ENCODE measurements at regions not wholly inside any gene's neighbourhood (a gene's known extent, or its start where the extent isn't known, plus 50 kb on each side); places are given as distances from the start of the nearest gene placed in this dataset.
A peak's percentile ranks its signal among the peaks of the same experiment; 100 is the strongest.
"Not testable (repeated sequence)": the region's sequence is repeated elsewhere in the genome, so short reads cannot be mapped to it uniquely, and the experiment has no call there.

DNA sequence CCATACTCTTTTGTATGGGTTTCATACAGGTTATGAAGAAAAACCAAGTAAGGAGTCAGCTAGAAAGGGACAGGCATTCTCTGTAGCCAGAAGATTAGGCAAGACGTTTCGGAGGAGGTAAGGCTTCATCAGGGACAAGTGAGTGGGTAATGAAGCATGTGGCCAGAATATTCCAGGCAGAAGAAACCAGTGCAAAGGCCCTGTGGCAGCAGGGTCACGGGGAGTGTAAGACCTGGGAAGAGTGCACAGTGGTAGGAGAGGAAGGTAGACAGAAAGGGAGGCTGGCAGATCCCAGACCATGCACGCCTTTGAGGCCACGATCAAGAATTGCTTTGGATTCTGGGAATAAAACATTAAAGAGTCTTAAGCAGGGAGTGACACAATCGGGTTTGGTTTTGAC lies 177.6 kb downstream of the MIAT start:
- in situ Hi-C loops (cut with HindIII; ENCODE audit: low pct_ligation_motif_present, low pct_unique_long_range_greater_than_20kb, low sequenced_read_pairs): no loop called here
- DNase-seq: no peak

DNA sequence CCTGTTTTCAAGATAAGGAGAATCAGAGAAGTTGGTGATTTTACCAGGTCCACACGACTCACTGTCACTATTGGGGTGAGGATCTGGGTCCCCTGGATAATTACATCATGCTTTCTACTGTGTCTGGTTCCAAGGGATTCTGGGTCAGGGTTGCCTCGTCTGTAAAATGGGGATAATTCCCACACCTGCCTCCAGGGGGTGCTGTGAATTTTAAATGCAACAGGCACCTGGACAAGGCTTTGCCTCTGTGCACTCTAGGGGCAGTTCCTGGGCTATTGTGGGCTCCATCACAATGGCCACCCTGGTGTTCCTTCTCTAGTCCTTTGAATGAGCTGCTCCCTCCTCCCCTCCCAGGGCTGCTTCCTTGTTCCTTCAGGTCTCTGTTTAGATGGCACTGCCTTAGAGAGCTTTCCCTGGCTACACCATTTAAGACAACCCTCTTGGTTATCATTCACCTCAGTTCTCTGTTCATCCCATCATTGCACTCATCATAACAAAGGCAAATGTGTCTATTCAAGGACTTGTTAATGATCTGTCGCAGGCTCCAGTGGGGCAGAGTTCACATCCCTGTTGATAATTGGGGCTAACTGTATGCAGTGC lies 178.6 kb downstream of the MIAT start:
- in situ Hi-C loops (cut with HindIII; ENCODE audit: low pct_ligation_motif_present, low pct_unique_long_range_greater_than_20kb, low sequenced_read_pairs): no loop called here
- DNase-seq: peak; percentile 43

DNA sequence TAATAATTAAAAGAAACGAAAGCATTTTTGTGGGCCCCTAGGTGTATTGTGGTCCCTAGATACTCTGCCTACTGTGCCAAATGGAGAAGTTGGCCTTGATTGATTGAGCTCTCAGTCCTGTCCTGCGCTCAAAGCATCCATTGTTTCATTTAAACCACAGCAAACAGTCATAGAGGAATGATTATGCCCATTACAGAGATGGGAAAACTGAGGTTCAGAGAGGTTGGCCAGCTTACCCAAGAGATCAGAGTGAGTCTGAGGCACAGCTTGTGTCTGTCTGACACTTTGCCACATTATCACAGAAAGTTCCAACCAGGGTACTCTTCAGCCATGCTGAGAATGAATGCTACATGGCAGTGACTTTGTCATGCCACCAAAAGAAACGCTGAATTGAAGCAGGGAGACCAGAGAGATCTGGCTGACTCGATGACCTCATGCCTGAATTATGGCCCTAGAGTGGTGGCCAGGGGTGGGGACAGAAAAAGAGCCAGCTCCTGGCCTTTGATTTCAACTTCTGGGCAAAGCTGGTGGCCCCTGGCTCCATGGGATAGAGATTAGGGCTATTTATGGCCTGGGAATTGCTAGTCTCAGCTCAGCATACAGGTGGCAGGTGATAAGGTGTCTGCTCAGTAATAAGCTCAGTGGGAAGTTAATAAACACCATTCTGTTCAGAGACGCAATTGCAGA lies 180.5 kb downstream of the MIAT start:
- no peak for DNase-seq
- in situ Hi-C loops (cut with HindIII; ENCODE audit: low pct_ligation_motif_present, low pct_unique_long_range_greater_than_20kb, low sequenced_read_pairs): no loop called here

DNA sequence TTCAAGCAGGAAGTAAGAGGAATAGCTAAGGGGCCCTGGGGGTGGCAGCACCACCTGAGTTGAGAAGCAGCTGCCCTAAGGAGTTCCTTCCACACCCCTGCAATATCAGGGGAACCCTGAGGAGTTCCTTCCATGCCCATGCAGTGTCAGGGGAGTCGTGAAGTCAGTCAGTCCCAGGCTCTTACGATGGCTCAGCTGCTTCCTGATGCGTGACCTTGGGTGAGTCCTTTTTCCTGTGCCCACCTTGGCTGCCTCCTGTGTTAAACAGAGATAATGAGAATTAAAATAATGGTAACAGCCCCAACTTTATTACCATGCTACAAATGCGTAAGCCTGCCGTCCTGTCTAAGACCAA lies 181.1 kb downstream of the MIAT start:
- no peak for DNase-seq
- in situ Hi-C loops (cut with HindIII; ENCODE audit: low pct_ligation_motif_present, low pct_unique_long_range_greater_than_20kb, low sequenced_read_pairs): no loop called here

DNA sequence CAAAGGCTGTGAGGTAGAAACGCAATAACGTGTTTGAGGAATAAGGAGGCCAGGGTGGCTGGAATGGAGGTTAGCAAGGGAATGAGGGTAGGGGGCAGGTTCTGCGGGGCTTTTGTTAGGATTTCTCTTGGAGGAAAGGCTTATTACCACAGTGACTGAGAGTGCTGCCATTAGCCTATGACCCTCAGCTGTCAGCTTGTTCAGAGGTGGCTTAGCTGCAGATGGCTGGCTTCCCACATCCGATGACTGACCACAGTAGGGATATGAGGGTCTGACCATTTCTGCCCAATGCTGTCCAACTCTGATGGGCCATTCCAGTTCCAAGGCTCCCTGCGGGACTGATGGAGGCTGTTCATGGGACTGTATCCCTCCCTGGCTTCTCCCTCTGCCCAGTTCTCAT lies 181.8 kb downstream of the MIAT start:
- DNase-seq: no peak
- in situ Hi-C loops (cut with HindIII; ENCODE audit: low pct_ligation_motif_present, low pct_unique_long_range_greater_than_20kb, low sequenced_read_pairs): no loop called here

DNA sequence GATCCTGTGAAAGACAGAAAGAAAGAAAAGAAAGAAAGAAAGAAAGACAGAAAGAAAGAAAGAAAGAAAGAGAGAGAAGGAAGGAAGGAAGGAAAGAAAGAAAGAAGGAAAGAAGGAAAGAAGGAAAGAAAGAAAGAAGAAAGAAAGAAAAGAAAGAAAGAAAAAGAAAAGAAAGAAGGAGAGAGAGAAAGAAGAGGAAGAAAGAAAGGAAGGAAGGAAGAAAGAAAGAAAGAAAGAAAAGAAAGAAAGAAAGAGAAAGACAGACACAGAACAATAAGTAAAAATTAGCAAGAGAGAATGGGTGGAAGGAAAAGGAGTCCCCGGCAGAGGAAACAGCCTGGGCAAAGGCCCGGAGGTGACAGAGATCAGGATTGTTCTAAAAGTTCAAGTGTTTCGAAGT lies 183.4 kb downstream of the MIAT start:
- DNase-seq; in situ Hi-C loops (cut with HindIII; ENCODE audit: low pct_ligation_motif_present, low pct_unique_long_range_greater_than_20kb, low sequenced_read_pairs): not testable (repeated sequence)

DNA sequence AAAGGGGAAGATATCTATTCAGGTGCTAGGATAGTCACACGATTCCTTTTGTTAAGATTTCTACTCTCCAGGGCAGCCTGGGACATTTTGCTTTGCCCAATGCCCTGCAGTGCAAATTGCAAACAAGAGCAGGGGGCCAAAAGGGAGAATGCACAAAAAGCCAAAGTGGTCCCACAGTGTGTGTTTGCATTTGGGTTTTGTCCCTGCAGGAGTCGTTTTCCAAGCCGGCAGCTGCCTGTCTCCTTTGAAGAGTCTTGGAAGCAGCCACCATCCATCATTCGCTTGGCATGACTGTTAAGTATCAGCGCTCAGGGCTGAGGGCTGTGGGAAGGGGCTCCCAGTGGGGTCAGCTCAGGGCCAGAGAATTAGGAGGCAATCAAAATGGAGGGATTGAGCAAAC lies 184.7 kb downstream of the MIAT start:
- DNase-seq: no peak
- in situ Hi-C loops (cut with HindIII; ENCODE audit: low pct_ligation_motif_present, low pct_unique_long_range_greater_than_20kb, low sequenced_read_pairs): no loop called here

DNA sequence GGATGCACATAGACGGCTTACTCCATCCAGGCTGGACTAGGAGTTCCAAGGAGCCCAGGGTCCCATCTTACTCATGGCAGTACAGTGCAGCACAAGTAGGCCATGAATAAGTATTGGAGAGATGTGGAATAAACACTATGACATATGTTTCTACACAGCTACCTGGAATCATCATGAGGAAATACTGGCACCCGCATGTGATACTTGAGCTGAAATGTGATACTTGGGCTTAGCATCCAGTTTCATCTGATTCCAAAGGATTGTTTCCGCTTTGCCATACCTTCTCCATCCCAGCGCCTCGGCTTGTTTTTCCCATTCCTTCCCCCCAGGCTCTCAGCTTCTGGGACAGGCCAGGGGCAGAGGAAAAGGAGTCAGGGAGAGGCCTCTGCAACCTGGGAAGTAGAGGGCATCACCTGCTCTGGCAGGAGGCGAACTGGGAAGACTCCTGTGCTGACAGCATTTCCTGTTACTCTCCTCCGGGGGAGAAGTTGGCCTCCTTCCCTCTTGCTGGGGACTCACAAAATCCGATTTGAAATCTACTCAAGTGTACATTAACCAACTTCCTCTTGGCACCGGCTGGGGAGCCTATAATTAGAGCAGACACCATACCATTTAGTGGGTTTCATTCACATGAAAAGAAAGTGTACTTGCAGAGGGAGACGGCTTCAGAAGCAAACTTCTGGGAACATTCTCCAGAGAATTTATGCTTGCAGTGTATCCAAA lies 187.8 kb downstream of the MIAT start:
- in situ Hi-C loops (cut with HindIII; ENCODE audit: low pct_ligation_motif_present, low pct_unique_long_range_greater_than_20kb, low sequenced_read_pairs): no loop called here
- peak; percentile 14 for DNase-seq

DNA sequence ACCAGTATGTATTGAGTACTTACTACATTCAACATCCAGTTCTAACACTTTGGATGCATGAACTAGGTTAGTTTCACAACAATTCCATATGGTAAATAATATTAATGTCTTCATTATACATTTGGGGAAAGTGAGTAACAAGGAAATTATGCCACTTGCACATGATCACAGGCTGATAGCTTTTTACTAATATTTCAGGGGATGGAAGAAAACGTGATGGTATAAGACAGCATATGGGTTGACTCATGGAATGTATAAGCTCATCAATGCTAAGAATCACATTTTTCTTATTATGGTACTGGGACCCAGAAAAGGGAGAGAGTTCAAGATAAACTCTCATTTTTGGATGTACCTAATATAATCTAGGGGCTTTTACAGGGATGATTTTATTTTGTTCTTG lies 188.7 kb downstream of the MIAT start:
- in situ Hi-C loops (cut with HindIII; ENCODE audit: low pct_ligation_motif_present, low pct_unique_long_range_greater_than_20kb, low sequenced_read_pairs): no loop called here
- no peak for DNase-seq

DNA sequence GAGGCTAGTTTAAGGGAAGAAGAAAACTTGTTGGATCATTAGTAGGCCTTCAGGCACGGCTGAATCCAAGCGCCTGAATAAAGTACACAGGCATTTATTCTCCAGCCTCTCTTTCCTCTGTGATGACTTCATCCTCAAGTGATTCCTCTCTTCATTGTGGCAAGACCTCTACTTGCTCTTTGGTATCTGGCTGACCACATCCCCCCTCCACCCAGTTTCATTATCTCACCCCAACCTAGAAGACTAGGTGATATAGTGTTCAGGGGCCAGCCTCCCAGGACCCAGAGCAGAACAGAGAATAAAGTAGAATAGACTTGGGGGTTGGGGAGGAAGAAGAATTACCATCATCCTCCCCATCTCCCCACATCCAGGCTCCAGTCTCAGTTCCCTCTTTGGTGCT lies 189.3 kb downstream of the MIAT start:
- peak; percentile 33 for DNase-seq
- in situ Hi-C loops (cut with HindIII; ENCODE audit: low pct_ligation_motif_present, low pct_unique_long_range_greater_than_20kb, low sequenced_read_pairs): no loop called here

DNA sequence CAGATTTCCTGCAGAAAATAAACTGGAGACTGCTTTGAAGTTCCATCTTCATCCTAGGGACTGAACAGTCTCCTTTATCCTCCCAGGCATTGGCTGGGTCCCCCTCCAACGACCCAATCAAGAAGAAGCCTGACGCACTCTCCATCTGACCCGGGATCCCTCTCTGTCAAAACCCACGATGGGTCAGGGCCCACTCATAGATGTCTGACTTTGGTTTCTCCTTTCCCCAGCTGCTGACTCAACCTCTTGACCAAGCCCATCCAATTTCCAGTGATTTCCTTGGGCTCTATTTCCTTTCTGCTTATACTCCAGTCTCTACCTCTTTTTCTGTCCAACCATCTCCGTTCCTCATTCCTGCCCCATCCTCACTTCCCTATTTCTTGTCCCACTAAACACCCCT lies 189.7 kb downstream of the MIAT start:
- DNase-seq: no peak
- in situ Hi-C loops (cut with HindIII; ENCODE audit: low pct_ligation_motif_present, low pct_unique_long_range_greater_than_20kb, low sequenced_read_pairs): no loop called here

DNA sequence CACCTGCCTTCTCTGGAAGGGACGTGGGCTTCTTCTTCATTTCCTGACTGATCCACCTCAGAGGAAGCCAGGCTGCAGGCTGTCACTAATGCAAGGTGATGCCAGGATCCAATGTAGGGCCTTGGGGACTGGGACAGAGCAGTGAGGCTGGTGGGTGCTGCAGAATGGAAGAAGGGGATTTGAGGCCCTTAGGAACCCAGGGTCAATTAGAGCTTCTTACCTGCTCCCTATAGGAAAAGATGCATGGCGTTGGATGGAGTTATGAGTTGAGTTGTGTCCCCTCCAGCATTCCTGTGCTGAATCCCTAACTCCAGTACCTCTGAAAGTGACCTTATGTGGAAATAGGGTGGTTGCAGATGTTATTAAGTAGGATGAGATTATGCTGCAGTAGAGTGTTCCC lies 190.4 kb downstream of the MIAT start:
- in situ Hi-C loops (cut with HindIII; ENCODE audit: low pct_ligation_motif_present, low pct_unique_long_range_greater_than_20kb, low sequenced_read_pairs): no loop called here
- DNase-seq: no peak

DNA sequence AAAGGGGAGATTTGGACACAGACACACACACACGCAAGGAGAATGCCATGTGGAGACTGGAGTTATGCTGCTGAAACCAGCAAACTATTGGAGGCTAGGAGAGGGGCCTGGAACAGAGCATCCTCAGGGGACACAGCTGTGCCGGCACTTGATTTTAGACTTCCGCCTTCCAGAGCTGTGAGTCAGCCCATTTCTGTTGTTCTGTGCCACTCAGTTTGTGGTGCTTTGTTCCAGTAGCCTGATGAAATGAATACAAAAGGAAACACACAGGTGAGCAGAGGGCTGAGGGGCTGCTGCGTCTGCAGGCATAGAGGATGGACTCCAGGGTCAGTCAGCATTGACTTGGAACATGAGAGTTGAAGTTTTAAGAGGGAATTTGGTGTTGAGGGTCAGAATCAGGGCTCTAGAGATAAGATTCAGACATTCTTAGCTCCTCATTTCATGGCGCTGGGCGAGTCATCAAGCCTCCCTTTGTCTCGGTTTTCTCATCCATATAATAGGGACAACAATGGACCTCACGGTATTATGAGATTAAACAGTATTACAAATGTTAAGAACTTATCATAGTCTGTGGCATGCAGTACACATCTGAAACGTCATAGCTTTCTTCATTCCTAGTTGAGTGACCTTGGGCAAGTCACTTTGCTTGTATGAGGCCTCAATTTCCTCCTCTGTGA lies 191.0 kb downstream of the MIAT start:
- DNase-seq: peak; percentile 56
- in situ Hi-C loops (cut with HindIII; ENCODE audit: low pct_ligation_motif_present, low pct_unique_long_range_greater_than_20kb, low sequenced_read_pairs): no loop called here

DNA sequence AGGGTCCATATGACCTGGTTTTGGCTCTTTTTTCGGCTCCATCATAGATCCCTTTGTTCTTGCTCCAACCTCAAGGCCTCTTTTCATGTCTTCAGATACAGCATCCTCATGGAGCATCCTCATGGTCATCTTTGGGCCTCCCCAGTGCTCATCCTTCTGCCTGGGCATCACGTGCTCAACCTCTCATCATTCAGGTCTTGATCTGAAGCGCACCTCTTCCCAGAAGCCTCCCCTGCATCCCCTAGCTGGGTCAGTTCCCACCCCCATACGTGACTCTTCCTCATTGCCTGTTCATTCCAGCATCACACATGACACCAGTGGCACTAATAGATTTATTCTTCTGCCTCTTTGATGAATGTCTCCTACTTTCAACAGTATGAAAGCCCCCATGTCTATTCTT lies 192.2 kb downstream of the MIAT start:
- in situ Hi-C loops (cut with HindIII; ENCODE audit: low pct_ligation_motif_present, low pct_unique_long_range_greater_than_20kb, low sequenced_read_pairs): no loop called here
- no peak for DNase-seq

DNA sequence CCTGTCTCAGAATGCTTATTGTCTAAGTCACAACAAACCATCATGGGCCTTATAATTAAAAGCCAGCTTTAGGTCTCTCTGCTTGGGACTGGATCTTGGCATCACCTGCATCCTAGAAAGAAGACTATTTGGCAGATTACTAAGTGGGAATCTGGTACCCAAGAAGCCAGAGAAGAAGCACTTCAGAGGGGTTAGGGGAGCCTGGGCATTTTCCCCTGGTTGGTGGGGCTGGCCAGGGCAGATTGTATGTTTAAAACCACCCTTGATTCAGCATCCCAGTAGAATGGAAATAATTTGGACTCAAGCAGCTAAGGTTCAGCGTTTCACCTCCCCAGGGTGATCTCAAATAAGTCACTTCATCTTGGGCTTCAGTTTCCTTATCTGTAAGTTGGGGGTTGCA lies 193.7 kb downstream of the MIAT start:
- no peak for DNase-seq

DNA sequence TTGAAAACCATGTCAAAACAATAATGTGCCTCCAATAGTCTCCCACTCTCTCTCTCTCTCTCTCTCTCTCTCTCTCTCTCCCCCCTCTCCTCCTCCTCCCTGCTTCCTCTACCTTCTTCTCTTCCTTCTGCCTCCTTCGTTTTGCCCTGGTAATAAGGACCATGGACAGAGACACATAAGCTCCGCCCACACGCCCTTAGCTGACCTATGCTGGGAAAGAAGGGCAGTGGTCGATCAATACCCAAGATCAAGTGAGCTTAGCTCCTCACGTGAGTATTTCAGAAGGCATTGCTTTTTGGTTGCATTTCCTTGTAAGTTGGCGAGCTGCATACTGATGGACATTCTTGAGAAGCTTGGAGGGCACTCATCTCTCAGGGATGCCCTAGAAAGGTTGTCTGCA lies 194.8 kb downstream of the MIAT start:
- in situ Hi-C loops (cut with HindIII; ENCODE audit: low pct_ligation_motif_present, low pct_unique_long_range_greater_than_20kb, low sequenced_read_pairs): no loop called here
- peak; percentile 10 for DNase-seq

More for the DNA sequence above, 193.7 kb downstream of the MIAT start:
- in situ Hi-C loops (cut with HindIII; ENCODE audit: low pct_ligation_motif_present, low pct_unique_long_range_greater_than_20kb, low sequenced_read_pairs): no loop called here

DNA sequence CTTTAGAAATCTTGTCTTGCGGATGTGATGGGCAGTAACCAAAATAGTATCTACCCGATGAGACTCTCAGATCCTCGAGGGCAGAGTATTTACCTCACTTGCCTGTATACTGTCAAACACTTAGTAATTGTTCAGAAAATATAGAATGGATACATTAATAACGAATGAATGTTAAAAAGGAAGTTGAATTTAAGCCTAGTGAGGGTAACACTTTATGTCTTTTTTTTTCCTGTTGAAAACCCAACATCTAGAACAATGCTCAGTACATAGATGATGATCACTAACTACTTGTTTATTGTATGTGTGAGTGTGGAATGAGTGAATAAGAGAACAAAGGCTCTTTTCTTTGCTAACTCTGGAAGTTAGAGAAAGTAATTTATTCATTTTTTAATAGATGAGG lies 195.7 kb downstream of the MIAT start:
- in situ Hi-C loops (cut with HindIII; ENCODE audit: low pct_ligation_motif_present, low pct_unique_long_range_greater_than_20kb, low sequenced_read_pairs): no loop called here
- no peak for DNase-seq

DNA sequence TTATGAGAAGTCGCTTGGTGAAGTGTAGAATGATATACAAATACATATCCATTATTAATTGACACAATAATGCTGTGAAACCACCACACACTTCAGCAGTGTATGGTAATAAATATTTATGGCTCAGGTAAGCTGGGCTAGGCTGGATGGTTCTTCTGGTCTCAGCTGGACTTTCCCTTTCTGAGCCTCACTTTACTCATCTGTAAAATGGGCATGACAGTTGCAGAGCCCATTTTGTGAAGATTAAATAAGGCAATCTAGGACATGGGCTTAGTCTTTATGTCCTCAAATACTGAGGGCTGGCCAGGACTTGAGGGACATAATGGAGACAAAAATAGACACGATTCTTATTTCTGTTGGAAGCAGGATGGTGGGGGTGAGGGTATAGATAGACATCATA lies 196.1 kb downstream of the MIAT start:
- no peak for DNase-seq
- in situ Hi-C loops (cut with HindIII; ENCODE audit: low pct_ligation_motif_present, low pct_unique_long_range_greater_than_20kb, low sequenced_read_pairs): no loop called here

DNA sequence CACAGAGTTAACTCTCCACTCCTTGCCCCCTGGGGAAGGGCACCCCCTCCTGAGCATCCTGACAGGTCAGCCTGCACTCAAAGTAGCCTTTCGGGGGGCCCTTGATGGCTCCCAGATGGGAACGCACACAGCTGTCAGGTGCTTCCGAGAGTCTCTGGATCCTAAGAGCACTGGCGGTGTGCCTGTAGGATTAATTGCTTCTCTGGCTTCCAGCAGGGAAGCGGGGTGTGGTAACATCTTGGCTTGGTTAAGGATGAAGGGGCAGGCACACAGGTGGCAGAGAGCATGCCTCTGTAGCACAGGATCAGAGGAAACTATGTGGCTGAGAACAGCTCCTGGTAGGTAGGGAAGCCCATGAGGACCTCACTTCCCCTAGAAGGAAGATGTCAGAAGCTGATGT lies 199.8 kb downstream of the MIAT start:
- in situ Hi-C loops (cut with HindIII; ENCODE audit: low pct_ligation_motif_present, low pct_unique_long_range_greater_than_20kb, low sequenced_read_pairs): no loop called here
- DNase-seq: no peak

DNA sequence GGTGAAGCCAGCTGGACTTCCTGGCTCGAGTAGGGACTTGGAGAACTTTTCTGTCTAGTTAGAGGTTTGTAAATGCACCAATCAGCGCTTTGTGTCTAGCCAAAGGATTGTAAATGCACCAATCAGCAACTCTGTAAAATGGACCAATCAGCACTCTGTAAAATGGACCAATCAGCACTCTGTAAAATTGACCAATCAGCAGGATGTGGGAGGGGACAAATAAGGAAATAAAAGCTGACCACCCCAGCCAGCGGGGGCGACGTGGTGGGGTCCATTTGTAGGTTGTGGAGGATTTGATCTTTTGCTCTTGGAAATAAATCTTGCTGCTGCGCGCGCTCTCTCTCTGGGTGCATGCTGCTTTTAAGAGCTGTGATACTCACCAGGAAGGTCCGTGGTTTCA lies 202.9 kb downstream of the MIAT start:
- no peak for DNase-seq
- in situ Hi-C loops (cut with HindIII; ENCODE audit: low pct_ligation_motif_present, low pct_unique_long_range_greater_than_20kb, low sequenced_read_pairs): no loop called here

All from ACHN (cell line).